Activated T-cell treated with anti-CD3 and anti-CD28 coated beads, Interleukin-2, amount 50 U/mL, for 4 hours (primary cell): ENCODE measurements at regions not wholly inside any gene's neighbourhood (a gene's known extent, or its start where the extent isn't known, plus 50 kb on each side); places are given as distances from the start of the nearest gene placed in this dataset.

Experiments used
- ATAC-seq, 2 donors: fragments of 200-7000 bp; cut with Tn5 transposase; one replicate each; pipeline ENCODE4 v1.10.0; 2021
- DNase-seq: peaks from one replicate; pipeline ENCODE4 v3.0.0-alpha.2; 2020
- H3K27me3 Mint-ChIP-seq: one replicate; pipeline ENCODE4 v1.8.0; 2021; ENCODE audit warnings: low read depth, mixed read lengths
- H3K36me3 Mint-ChIP-seq: one replicate; pipeline ENCODE4 v1.8.0; 2022; ENCODE audit warnings: mixed read lengths; ENCODE audit not compliant: insufficient read depth
- H3K4me1 Mint-ChIP-seq: one replicate; pipeline ENCODE4 v1.8.0; 2021; ENCODE audit warnings: low read depth, mixed read lengths
- H3K4me3 Mint-ChIP-seq: one replicate; pipeline ENCODE4 v1.8.0; 2021; ENCODE audit warnings: mild to moderate bottlenecking, moderate library complexity, mixed read lengths
- H3K9me3 Mint-ChIP-seq: one replicate; pipeline ENCODE4 v1.8.0; 2021; ENCODE audit warnings: mixed read lengths

DNA sequence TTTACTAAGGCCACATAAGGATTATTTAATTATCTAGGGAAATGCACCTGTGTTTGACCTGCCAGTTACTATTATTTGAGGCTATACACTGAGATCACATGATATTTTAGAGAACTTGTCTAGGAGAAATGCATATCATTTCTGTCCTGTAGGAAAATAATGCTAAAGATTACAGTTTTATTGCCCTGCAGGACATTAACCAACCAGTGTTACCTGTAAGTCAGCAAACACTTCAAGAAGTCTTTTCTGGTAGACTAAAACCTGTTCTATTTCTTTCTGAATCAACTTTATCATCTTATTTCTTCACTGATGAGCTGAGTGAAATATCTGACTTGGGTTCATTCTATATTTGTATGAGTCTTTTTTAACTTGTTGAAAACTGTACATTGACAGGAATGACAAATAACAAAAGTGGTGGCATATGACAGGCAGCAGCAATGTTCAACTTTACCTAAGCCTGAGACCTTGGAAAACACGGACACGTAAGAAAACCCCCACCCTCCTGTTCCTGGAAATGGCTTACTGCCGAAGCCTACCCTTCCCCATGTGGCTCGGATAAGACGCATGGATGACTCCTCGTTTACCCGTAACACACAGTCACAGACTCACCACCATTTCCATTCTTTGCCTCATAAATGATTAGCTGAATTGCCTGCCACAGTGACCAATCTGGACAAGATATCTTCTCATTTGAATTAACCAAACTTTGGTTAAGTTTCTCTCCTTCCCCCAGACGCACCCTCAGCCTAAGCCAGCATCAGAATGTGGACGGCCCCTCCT is 118.0 kb upstream of the CD93 start:
- H3K4me3 Mint-ChIP-seq: no peak overlapping the region
- H3K27me3 Mint-ChIP-seq: peaks cover 13% of the 10 kb centered on the region
- H3K9me3 Mint-ChIP-seq: no peaks in the 10 kb centered on the region
- no peaks in the 10 kb centered on the region for H3K4me1 Mint-ChIP-seq
- ATAC-seq (no peak), DNase-seq (no peak)
- H3K36me3 Mint-ChIP-seq: no peaks in the 10 kb centered on the region

GRCh38 chr20:23203310-23203709 is 117.2 kb upstream of the CD93 start:
- peaks cover 13% of the 10 kb centered on the region for H3K27me3 Mint-ChIP-seq
- ATAC-seq: no peak
- H3K36me3 Mint-ChIP-seq: no peaks in the 10 kb centered on the region
- no peak for DNase-seq
- no peak overlapping the region for H3K4me3 Mint-ChIP-seq
- H3K4me1 Mint-ChIP-seq: no peaks in the 10 kb centered on the region
- H3K9me3 Mint-ChIP-seq: no peaks in the 10 kb centered on the region

GRCh38 chr20:23201658-23202057 is 115.5 kb upstream of the CD93 start:
- ATAC-seq (no peak), DNase-seq (no peak)
- H3K4me3 Mint-ChIP-seq: no peak overlapping the region
- no peaks in the 10 kb centered on the region for H3K36me3 Mint-ChIP-seq
- H3K9me3 Mint-ChIP-seq: no peaks in the 10 kb centered on the region
- H3K4me1 Mint-ChIP-seq: no peaks in the 10 kb centered on the region
- peaks cover 13% of the 10 kb centered on the region for H3K27me3 Mint-ChIP-seq

DNA sequence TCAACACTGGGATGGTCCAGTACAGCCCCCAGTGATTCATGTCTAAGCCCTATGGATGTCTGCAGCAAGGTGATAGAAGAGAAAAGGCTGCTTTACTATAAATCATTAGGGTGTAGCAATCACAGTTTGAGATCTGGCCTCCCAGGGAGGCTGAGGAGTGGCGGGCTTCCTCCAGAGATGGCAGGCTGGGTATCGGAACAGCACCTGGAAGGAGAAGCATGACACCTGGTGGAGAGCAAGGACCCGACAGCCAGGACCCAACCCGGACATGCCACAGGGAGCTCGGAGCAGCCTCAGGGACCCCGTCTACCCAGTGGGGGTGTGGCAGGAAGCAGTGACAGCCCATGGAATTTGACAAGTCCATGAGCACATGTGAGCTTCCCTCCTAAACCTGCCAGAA is 114.8 kb upstream of the CD93 start:
- no peak for ATAC-seq

DNA sequence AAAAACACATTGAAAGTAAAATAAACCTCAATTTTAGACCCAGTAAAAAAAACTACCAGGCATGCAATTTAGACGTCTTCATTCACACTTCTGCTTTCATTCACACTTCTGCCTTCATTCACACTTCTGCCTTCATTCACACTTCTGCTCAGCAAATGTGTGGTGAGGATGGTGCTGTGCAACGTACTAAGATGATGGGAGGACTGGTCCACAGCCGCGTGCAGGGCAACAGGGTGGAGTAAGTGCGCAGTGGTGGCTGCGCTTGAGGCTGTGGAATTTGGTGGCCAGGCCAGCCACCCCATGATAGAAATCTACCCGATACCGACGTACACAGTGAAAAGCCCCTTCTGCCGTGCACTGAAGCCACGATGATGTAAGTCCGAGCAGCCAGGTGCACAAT is 114.3 kb upstream of the CD93 start:
- no peaks in the 10 kb centered on the region for H3K4me1 Mint-ChIP-seq
- H3K36me3 Mint-ChIP-seq: no peaks in the 10 kb centered on the region
- H3K9me3 Mint-ChIP-seq: no peaks in the 10 kb centered on the region
- no peak for DNase-seq
- peaks cover 13% of the 10 kb centered on the region for H3K27me3 Mint-ChIP-seq
- H3K4me3 Mint-ChIP-seq: no peak overlapping the region
- ATAC-seq: no peak

More for the DNA sequence above, 114.8 kb upstream of the CD93 start:
- H3K4me1 Mint-ChIP-seq: no peaks in the 10 kb centered on the region
- no peak for DNase-seq
- H3K36me3 Mint-ChIP-seq: no peaks in the 10 kb centered on the region
- H3K4me3 Mint-ChIP-seq: no peak overlapping the region
- H3K9me3 Mint-ChIP-seq: no peaks in the 10 kb centered on the region
- peaks cover 13% of the 10 kb centered on the region for H3K27me3 Mint-ChIP-seq

GRCh38 chr20:23199356-23199755 is 113.2 kb upstream of the CD93 start:
- Mint-ChIP-seq H3K9me3 (no peaks in the 10 kb centered on the region), H3K4me1 (no peaks in the 10 kb centered on the region), H3K4me3 (no peak overlapping the region), H3K36me3 (no peaks in the 10 kb centered on the region), H3K27me3 (peaks cover 7% of the 10 kb centered on the region)
- ATAC-seq: no peak
- no peak for DNase-seq

DNA sequence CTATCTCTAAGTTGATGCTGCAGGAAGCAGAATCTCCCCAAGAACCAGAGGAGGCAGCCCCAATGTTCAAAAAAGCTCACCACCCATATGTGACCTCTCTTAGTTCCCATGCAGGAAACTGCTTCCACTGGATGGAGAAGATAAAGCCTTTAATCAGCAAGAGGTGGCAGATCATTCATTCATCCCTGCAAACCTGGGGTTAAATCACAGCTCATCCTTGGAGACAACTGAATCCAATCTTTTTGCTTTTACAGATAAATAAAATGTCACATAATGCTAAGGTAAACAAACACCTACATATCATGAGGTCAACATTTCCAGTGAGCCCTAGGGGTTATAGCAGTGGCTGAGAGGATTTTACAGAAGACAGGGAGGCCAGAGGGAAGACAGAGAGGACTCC is 112.7 kb upstream of the CD93 start:
- no peaks in the 10 kb centered on the region for H3K9me3 Mint-ChIP-seq
- peaks cover 9% of the 10 kb centered on the region for H3K27me3 Mint-ChIP-seq
- ATAC-seq: no peak
- no peaks in the 10 kb centered on the region for H3K36me3 Mint-ChIP-seq
- H3K4me1 Mint-ChIP-seq: no peaks in the 10 kb centered on the region
- H3K4me3 Mint-ChIP-seq: no peak overlapping the region
- DNase-seq: no peak

GRCh38 chr20:23197836-23198235 is 111.7 kb upstream of the CD93 start:
- DNase-seq (no peak), ATAC-seq (no peak)
- H3K4me3 Mint-ChIP-seq: no peak overlapping the region
- H3K9me3 Mint-ChIP-seq: no peaks in the 10 kb centered on the region
- H3K27me3 Mint-ChIP-seq: peaks cover 10% of the 10 kb centered on the region
- H3K4me1 Mint-ChIP-seq: no peaks in the 10 kb centered on the region
- H3K36me3 Mint-ChIP-seq: no peaks in the 10 kb centered on the region

GRCh38 chr20:23195636-23196035 is 109.5 kb upstream of the CD93 start:
- no peak for DNase-seq
- H3K4me3 Mint-ChIP-seq: no peak overlapping the region
- H3K4me1 Mint-ChIP-seq: no peaks in the 10 kb centered on the region
- ATAC-seq: no peak
- H3K27me3 Mint-ChIP-seq: peaks cover 10% of the 10 kb centered on the region
- no peaks in the 10 kb centered on the region for H3K36me3 Mint-ChIP-seq
- no peaks in the 10 kb centered on the region for H3K9me3 Mint-ChIP-seq

- H3K27me3 Mint-ChIP-seq: peaks cover 7% of the 10 kb centered on the region
- H3K4me1 Mint-ChIP-seq: no peaks in the 10 kb centered on the region
- no peaks in the 10 kb centered on the region for H3K36me3 Mint-ChIP-seq
Measured at GRCh38 chr20:23193801-23194384, 107.8 kb upstream of the CD93 start.

GRCh38 chr20:23192469-23192868 is 106.3 kb upstream of the CD93 start:
- H3K36me3 Mint-ChIP-seq: no peaks in the 10 kb centered on the region

More at GRCh38 chr20:23193801-23194384, 107.8 kb upstream of the CD93 start:
- Mint-ChIP-seq H3K9me3 (no peaks in the 10 kb centered on the region), H3K4me3 (no peak overlapping the region)
- ATAC-seq: no peak
- DNase-seq: no peak

GRCh38 chr20:23190557-23190956 is 104.4 kb upstream of the CD93 start:
- H3K9me3 Mint-ChIP-seq: no peaks in the 10 kb centered on the region
- H3K4me1 Mint-ChIP-seq: no peaks in the 10 kb centered on the region
- DNase-seq: no peak
- H3K36me3 Mint-ChIP-seq: no peaks in the 10 kb centered on the region
- peaks cover 9% of the 10 kb centered on the region for H3K27me3 Mint-ChIP-seq
- no peak for ATAC-seq
- H3K4me3 Mint-ChIP-seq: no peak overlapping the region

More at GRCh38 chr20:23192469-23192868, 106.3 kb upstream of the CD93 start:
- Mint-ChIP-seq H3K9me3 (no peaks in the 10 kb centered on the region), H3K27me3 (peaks cover 7% of the 10 kb centered on the region), H3K4me1 (no peaks in the 10 kb centered on the region), H3K4me3 (no peak overlapping the region)
- DNase-seq (no peak), ATAC-seq (no peak)

DNA sequence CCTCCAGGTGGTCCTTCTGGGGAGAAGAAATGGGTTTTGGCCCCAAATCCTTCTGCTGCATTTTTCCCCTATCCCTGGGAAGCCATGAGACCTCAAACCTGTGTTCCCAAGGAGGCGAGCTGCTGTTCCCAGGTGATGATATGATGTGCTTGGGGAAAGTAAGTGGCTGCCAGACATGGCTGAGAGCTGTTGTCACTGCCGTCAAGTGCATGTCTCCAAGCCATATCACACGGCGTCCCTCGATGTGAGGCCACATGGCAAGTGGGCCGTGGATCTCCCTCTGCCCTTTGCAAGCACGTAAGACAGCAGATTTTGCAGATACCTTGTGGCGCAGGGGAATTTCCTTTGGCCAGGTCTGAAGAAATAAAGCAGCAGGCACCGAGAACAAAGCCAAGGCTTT is 103.7 kb upstream of the CD93 start:
- Mint-ChIP-seq H3K4me1 (no peaks in the 10 kb centered on the region), H3K9me3 (no peaks in the 10 kb centered on the region), H3K36me3 (no peaks in the 10 kb centered on the region), H3K4me3 (no peak overlapping the region), H3K27me3 (peaks cover 9% of the 10 kb centered on the region)
- ATAC-seq (no peak), DNase-seq (no peak)

GRCh38 chr20:23189341-23189740 is 103.2 kb upstream of the CD93 start:
- no peaks in the 10 kb centered on the region for H3K9me3 Mint-ChIP-seq
- no peak for DNase-seq
- H3K4me3 Mint-ChIP-seq: no peak overlapping the region
- peaks cover 9% of the 10 kb centered on the region for H3K27me3 Mint-ChIP-seq
- ATAC-seq: no peak
- no peaks in the 10 kb centered on the region for H3K36me3 Mint-ChIP-seq
- no peaks in the 10 kb centered on the region for H3K4me1 Mint-ChIP-seq
